ENCODE measurements at regions not wholly inside any gene's neighbourhood (a gene's known extent, or its start where the extent isn't known, plus 50 kb on each side); places are given as distances from the start of the nearest gene placed in this dataset.

DNA sequence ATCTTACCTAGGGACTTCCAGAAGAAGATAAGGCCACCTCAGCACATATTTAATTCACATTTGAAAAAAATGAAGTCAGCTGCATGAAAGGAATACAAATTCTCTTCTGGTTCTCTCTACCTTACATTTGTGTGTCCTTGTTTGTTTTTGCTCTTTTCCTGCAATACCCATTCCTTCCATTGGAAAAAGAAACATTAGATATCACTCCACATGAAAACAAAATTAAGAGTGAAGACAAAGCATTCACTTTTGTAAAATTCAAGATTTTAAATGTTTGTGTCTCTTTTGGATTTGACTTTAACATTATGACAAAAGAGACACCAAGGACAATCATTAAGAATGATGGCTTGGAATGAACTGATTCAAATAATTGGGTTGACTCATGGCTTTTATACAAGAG, 1351.8 kb downstream of the FSTL5 start:
- no peak overlapping the region for H2AFZ ChIP-seq (ENCODE audit: low read depth, low read length)
- no peaks in the 10 kb centered on the region for H3K9me3 ChIP-seq (ENCODE audit: insufficient read depth, low read length)
- peaks cover 2% of the 10 kb centered on the region for H3K36me3 ChIP-seq (replicated peaks; ENCODE audit: low read depth, low read length)
- TF ChIP-seq, protein P1, sequence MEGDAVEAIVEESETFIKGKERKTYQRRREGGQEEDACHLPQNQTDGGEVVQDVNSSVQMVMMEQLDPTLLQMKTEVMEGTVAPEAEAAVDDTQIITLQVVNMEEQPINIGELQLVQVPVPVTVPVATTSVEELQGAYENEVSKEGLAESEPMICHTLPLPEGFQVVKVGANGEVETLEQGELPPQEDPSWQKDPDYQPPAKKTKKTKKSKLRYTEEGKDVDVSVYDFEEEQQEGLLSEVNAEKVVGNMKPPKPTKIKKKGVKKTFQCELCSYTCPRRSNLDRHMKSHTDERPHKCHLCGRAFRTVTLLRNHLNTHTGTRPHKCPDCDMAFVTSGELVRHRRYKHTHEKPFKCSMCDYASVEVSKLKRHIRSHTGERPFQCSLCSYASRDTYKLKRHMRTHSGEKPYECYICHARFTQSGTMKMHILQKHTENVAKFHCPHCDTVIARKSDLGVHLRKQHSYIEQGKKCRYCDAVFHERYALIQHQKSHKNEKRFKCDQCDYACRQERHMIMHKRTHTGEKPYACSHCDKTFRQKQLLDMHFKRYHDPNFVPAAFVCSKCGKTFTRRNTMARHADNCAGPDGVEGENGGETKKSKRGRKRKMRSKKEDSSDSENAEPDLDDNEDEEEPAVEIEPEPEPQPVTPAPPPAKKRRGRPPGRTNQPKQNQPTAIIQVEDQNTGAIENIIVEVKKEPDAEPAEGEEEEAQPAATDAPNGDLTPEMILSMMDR (IDR thresholded peaks at IDR 0.05; ENCODE audit: low read depth, low read length): no peak
- no peak for TF ChIP-seq EZH2phosphoT487 (IDR thresholded peaks at IDR 0.05; ENCODE audit: low read depth)
- no peak overlapping the region for H3K27ac ChIP-seq (ENCODE audit: low read length)
- H3K4me2 ChIP-seq (ENCODE audit: low read length): no peak overlapping the region
- H4K20me1 ChIP-seq (ENCODE audit: insufficient read depth, low read length): no peaks in the 10 kb centered on the region
- H3K9ac ChIP-seq (ENCODE audit: low read length): no peak overlapping the region
- no peak overlapping the region for H3K4me3 ChIP-seq (ENCODE audit: low read length)
- H3K27me3 ChIP-seq (ENCODE audit: low read depth, low read length): no peaks in the 10 kb centered on the region
- H3K79me2 ChIP-seq (ENCODE audit: low read length): no peaks in the 10 kb centered on the region
- peaks cover 9% of the 10 kb centered on the region for H3K4me1 ChIP-seq (ENCODE audit: low read length)

DNA sequence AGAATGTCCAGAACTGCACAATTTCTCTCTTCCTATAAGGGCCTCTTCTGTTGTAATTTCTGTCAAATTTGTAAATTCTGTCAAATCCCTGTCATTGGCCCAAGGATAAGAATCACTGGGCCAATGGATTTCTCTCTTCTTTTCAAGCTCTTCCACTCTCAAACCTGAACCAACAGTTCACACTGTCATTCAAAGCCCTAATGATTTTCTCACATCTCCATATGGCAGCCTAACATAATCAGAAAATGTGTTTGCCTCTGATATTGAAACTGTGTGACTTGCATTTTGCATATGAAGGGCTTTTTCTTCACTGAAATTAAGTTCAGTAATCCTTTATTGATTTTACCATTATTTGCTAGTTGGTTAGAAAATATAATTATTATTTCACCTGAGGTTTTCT, 1349.1 kb downstream of the FSTL5 start:
- no peak overlapping the region for H3K4me3 ChIP-seq (ENCODE audit: low read length)
- no peaks in the 10 kb centered on the region for H3K27me3 ChIP-seq (ENCODE audit: low read depth, low read length)
- H2AFZ ChIP-seq (ENCODE audit: low read depth, low read length): no peak overlapping the region
- no peaks in the 10 kb centered on the region for H4K20me1 ChIP-seq (ENCODE audit: insufficient read depth, low read length)
- H3K36me3 ChIP-seq (replicated peaks; ENCODE audit: low read depth, low read length): no peaks in the 10 kb centered on the region
- no peaks in the 10 kb centered on the region for H3K9me3 ChIP-seq (ENCODE audit: insufficient read depth, low read length)
- TF ChIP-seq, protein P1 (IDR thresholded peaks at IDR 0.05; ENCODE audit: low read depth, low read length): no peak
- TF ChIP-seq EZH2phosphoT487 (IDR thresholded peaks at IDR 0.05; ENCODE audit: low read depth): no peak
- no peak overlapping the region for H3K4me2 ChIP-seq (ENCODE audit: low read length)
- H3K27ac ChIP-seq (ENCODE audit: low read length): no peak overlapping the region
- H3K9ac ChIP-seq (ENCODE audit: low read length): no peak overlapping the region
- peaks cover 9% of the 10 kb centered on the region for H3K4me1 ChIP-seq (ENCODE audit: low read length)
- no peaks in the 10 kb centered on the region for H3K79me2 ChIP-seq (ENCODE audit: low read length)

DNA sequence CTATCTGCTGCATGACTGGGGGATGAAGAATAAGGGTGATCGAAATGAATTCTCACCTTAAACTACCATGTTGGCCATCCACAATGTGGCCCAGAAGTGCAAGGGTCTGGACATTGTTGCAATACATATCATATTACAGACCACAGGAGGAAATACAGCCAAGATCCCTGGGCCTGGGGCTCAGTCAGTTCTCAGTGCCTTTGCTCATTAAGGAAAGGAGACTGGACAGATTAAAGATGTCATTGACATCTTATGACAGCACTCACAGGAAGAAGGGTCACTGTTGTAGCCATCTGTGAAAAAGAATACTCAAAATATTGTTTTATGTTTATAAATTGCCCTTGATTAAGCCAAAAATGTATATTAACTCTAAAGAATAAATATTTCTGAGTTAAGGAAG, 1345.2 kb downstream of the FSTL5 start:
- Histone ChIP-seq H3K27ac (ENCODE audit: low read length) (no peak overlapping the region), H4K20me1 (ENCODE audit: insufficient read depth, low read length) (no peaks in the 10 kb centered on the region), H3K36me3 (replicated peaks; ENCODE audit: low read depth, low read length) (peaks cover 8% of the 10 kb centered on the region), H3K4me1 (ENCODE audit: low read length) (no peaks in the 10 kb centered on the region), H3K9me3 (ENCODE audit: insufficient read depth, low read length) (no peaks in the 10 kb centered on the region), H3K4me2 (ENCODE audit: low read length) (no peak overlapping the region), H3K79me2 (ENCODE audit: low read length) (no peaks in the 10 kb centered on the region), H3K27me3 (ENCODE audit: low read depth, low read length) (no peaks in the 10 kb centered on the region), H2AFZ (ENCODE audit: low read depth, low read length) (no peak overlapping the region), H3K4me3 (ENCODE audit: low read length) (no peak overlapping the region), H3K9ac (ENCODE audit: low read length) (no peak overlapping the region)
- TF ChIP-seq, protein P1 (IDR thresholded peaks at IDR 0.05; ENCODE audit: low read depth, low read length): no peak
- no peak for TF ChIP-seq EZH2phosphoT487 (IDR thresholded peaks at IDR 0.05; ENCODE audit: low read depth)

DNA sequence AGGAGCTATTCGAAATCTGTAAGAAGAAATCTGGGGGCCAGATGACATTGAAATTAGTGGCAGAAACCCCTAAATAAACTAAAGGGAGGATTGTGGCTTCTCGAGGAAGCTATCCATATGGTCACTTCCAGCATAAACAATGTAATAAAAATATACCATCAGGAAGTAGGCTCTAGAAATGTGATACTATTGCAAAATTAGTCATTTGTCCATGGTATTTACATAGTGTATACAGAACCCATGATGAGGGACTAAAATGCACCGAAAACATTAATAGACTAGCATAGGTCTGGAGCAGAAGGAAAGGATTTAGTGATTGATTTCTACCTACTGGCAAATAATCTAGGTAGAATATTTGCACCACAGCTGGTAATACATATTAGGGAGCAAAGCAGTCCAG, 1344.0 kb downstream of the FSTL5 start:
- Histone ChIP-seq H3K27me3 (ENCODE audit: low read depth, low read length) (no peaks in the 10 kb centered on the region), H3K9ac (ENCODE audit: low read length) (no peak overlapping the region), H3K36me3 (replicated peaks; ENCODE audit: low read depth, low read length) (peaks cover 8% of the 10 kb centered on the region), H3K4me2 (ENCODE audit: low read length) (no peak overlapping the region), H3K27ac (ENCODE audit: low read length) (no peak overlapping the region), H3K79me2 (ENCODE audit: low read length) (no peaks in the 10 kb centered on the region), H3K4me1 (ENCODE audit: low read length) (no peaks in the 10 kb centered on the region), H3K9me3 (ENCODE audit: insufficient read depth, low read length) (no peaks in the 10 kb centered on the region), H2AFZ (ENCODE audit: low read depth, low read length) (no peak overlapping the region), H3K4me3 (ENCODE audit: low read length) (no peak overlapping the region), H4K20me1 (ENCODE audit: insufficient read depth, low read length) (no peaks in the 10 kb centered on the region)
- TF ChIP-seq, protein P1 (IDR thresholded peaks at IDR 0.05; ENCODE audit: low read depth, low read length): no peak
- TF ChIP-seq EZH2phosphoT487 (IDR thresholded peaks at IDR 0.05; ENCODE audit: low read depth): no peak

Data from OCI-LY3 (cell line).